OCI-LY3 (cell line): ENCODE measurements at regions not wholly inside any gene's neighbourhood (a gene's known extent, or its start where the extent isn't known, plus 50 kb on each side); places are given as distances from the start of the nearest gene placed in this dataset.

Experiments
- H2AFZ ChIP-seq: fragments of 200-600, 300-600 bp; shearing (Covaris generic); 2 replicates; pipeline ENCODE4 v1.6.0; 2014; ENCODE audit warnings: antibody characterized with exemption, low read depth, low read length
- H3K27ac ChIP-seq: fragments of 200-600, 300-600 bp; sonication (generic); 2 replicates; pipeline ENCODE4 v1.5.1; 2014; ENCODE audit warnings: mild to moderate bottlenecking, low read length, moderate library complexity, mixed read lengths
- H3K27me3 ChIP-seq: fragments of 200-600, 300-600 bp; sonication (generic); 2 replicates; pipeline ENCODE4 v1.6.1; 2014; ENCODE audit warnings: low read depth, low read length, mixed read lengths
- H3K36me3 ChIP-seq: fragments of 200-600, 300-600 bp; sonication (generic); replicated peaks from 2 replicates; pipeline ENCODE3; 2014; ENCODE audit warnings: low read depth, low read length, mixed read lengths
- H3K4me1 ChIP-seq: fragments of 300-600, 200-600 bp; sonication (generic); 2 replicates; pipeline ENCODE4 v1.6.1; 2014; ENCODE audit warnings: low read length, mixed read lengths
- H3K4me2 ChIP-seq: fragments of 200-600, 300-600 bp; sonication (generic); 2 replicates; pipeline ENCODE4 v1.6.1; 2014; ENCODE audit warnings: low read length, mixed read lengths
- H3K4me3 ChIP-seq: fragments of 300-600, 200-600 bp; sonication (generic); 2 replicates; pipeline ENCODE4 v1.5.1; 2014; ENCODE audit warnings: antibody characterized with exemption, mild to moderate bottlenecking, low read length, moderate library complexity
- H3K79me2 ChIP-seq: fragments of 300-600, 200-600 bp; shearing (Covaris generic); 2 replicates; pipeline ENCODE4 v1.6.1; 2014; ENCODE audit warnings: mild to moderate bottlenecking, low read length, mixed read lengths
- H3K9ac ChIP-seq: fragments of 300-600, 200-600 bp; shearing (Covaris generic); 2 replicates; pipeline ENCODE4 v1.6.0; 2014; ENCODE audit warnings: mild to moderate bottlenecking, low read length, moderate library complexity
- H3K9me3 ChIP-seq: fragments of 200-600, 300-600 bp; shearing (Covaris generic); 2 replicates; pipeline ENCODE4 v1.6.1; 2014; ENCODE audit warnings: low read length, mixed read lengths; ENCODE audit not compliant: insufficient read depth
- H4K20me1 ChIP-seq: fragments of 200-600, 300-600 bp; sonication (generic); 2 replicates; pipeline ENCODE4 v1.6.1; 2016; ENCODE audit warnings: low read length, mixed read lengths; ENCODE audit not compliant: insufficient read depth
- EZH2phosphoT487 ChIP-seq: fragments of 200-600 bp; shearing (Covaris generic); IDR thresholded peaks from 2 replicates; pipeline ENCODE4 v1.6.1; 2018; ENCODE audit warnings: antibody characterized with exemption, mixed run types, low read depth
- TF ChIP-seq, protein P1 (sequence below): fragments of 200-600, 300-600 bp; sonication (generic); IDR thresholded peaks from 2 replicates; pipeline ENCODE4 v1.5.1; 2014; ENCODE audit warnings: antibody characterized with exemption, low read length, low read depth

GRCh38 chr2:88834866-88835265 lies 143.4 kb downstream of the RPIA start:
- Histone ChIP-seq H3K4me3 (no peak overlapping the region), H3K27ac (no peak overlapping the region)

DNA sequence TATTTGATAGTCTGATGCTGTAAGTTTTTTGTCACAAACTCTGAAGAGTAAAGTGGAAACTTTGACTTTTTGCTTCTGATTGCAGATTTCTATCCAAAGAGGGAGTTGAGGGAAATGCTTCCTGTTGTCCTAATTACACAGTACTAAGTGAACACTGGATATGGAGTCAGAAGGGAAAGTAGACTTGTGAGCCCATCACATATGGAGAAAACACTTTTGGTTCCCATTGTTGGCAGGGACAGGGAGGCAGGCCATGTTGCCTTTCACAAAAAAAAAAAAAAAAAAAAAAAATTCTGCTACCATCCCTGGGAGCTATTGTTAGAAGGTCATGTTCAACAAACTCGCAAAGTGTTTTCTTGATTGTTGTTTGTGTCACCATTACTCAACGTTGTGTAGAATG lies 144.3 kb downstream of the RPIA start:
- Histone ChIP-seq H3K4me1 (no peaks in the 10 kb centered on the region), H3K4me2 (no peak overlapping the region), H3K9ac (no peak overlapping the region), H3K79me2 (no peaks in the 10 kb centered on the region), H2AFZ (no peak overlapping the region), H4K20me1 (no peaks in the 10 kb centered on the region), H3K9me3 (peaks cover 9% of the 10 kb centered on the region; the same call in 1 of the 2 replicates), H3K36me3 (no peaks in the 10 kb centered on the region), H3K4me3 (no peak overlapping the region), H3K27me3 (no peaks in the 10 kb centered on the region), H3K27ac (no peak overlapping the region)
- TF ChIP-seq EZH2phosphoT487: no peak
- TF ChIP-seq, protein P1, sequence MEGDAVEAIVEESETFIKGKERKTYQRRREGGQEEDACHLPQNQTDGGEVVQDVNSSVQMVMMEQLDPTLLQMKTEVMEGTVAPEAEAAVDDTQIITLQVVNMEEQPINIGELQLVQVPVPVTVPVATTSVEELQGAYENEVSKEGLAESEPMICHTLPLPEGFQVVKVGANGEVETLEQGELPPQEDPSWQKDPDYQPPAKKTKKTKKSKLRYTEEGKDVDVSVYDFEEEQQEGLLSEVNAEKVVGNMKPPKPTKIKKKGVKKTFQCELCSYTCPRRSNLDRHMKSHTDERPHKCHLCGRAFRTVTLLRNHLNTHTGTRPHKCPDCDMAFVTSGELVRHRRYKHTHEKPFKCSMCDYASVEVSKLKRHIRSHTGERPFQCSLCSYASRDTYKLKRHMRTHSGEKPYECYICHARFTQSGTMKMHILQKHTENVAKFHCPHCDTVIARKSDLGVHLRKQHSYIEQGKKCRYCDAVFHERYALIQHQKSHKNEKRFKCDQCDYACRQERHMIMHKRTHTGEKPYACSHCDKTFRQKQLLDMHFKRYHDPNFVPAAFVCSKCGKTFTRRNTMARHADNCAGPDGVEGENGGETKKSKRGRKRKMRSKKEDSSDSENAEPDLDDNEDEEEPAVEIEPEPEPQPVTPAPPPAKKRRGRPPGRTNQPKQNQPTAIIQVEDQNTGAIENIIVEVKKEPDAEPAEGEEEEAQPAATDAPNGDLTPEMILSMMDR: no peak

More at GRCh38 chr2:88834866-88835265, 143.4 kb downstream of the RPIA start:
- TF ChIP-seq, protein P1: no peak
- no peak for TF ChIP-seq EZH2phosphoT487
- H3K4me1 ChIP-seq: no peaks in the 10 kb centered on the region
- no peak overlapping the region for H2AFZ ChIP-seq
- no peaks in the 10 kb centered on the region for H3K36me3 ChIP-seq
- H3K27me3 ChIP-seq: peaks cover 6% of the 10 kb centered on the region; the same call in 1 of the 2 replicates
- H4K20me1 ChIP-seq: no peaks in the 10 kb centered on the region
- no peak overlapping the region for H3K4me2 ChIP-seq
- H3K9ac ChIP-seq: no peak overlapping the region
- no peaks in the 10 kb centered on the region for H3K79me2 ChIP-seq
- peaks cover 9% of the 10 kb centered on the region; the same call in 1 of the 2 replicates for H3K9me3 ChIP-seq

DNA sequence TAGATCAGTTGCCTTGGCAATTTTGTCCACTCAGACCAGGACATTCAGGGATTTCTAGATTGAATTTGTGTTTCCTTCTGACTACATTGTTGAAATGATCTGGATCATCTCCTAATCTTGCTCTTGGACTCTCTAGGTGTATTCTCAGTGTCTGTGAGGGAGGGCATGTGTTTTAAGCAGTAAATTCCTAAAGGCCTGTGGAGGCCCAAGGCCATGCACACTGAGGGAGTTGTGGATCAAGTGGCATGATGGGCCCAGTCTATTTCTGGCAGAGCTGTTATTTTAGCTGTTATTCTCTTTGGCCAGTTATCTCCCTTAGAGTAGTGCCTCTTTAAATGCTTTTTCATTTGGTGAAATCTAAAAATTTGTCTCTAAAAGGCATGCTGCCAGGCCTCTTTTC lies 144.9 kb downstream of the RPIA start:
- Histone ChIP-seq H3K9me3 (peaks cover 9% of the 10 kb centered on the region; the same call in 1 of the 2 replicates), H3K27ac (no peak overlapping the region), H3K36me3 (no peaks in the 10 kb centered on the region), H3K27me3 (no peaks in the 10 kb centered on the region), H2AFZ (no peak overlapping the region), H4K20me1 (no peaks in the 10 kb centered on the region), H3K4me2 (no peak overlapping the region), H3K79me2 (no peaks in the 10 kb centered on the region), H3K4me3 (no peak overlapping the region), H3K4me1 (no peaks in the 10 kb centered on the region), H3K9ac (no peak overlapping the region)
- TF ChIP-seq EZH2phosphoT487: no peak
- TF ChIP-seq, protein P1: no peak

DNA sequence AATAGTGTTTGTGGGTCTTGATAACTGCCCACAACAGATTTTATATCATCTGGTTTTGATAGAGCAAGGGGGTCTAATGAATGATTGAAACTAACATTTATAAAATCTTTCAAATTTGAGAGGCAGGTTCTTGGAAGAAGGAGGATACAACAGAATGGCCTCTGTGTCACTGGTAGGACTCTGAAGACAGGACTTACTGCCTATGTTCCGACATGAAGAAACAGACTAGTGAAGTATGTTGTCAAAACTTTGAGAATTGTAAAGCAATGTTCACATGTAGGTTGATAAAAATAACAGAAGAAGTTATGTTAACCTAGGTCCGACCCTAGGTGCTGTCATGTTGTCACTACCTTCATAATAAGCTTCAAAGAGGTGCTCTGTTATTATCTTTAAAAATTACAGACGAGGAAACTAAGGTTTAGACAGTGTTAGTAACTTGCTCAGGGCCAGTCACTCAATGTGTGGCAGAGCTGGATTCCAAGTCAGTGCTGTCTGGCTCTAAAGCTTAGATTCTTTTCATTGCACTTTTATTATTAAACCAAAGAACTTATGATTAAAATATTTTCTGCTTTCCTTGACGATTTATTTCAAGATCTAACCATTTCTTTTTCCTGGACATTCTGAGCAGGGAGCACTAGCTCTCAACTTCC lies 146.2 kb downstream of the RPIA start:
- no peak for TF ChIP-seq EZH2phosphoT487
- Histone ChIP-seq H3K4me3 (no peak overlapping the region), H3K9me3 (peaks cover 4% of the 10 kb centered on the region; the same call in 1 of the 2 replicates), H3K4me1 (no peaks in the 10 kb centered on the region), H3K27me3 (no peaks in the 10 kb centered on the region), H3K4me2 (no peak overlapping the region), H2AFZ (no peak overlapping the region), H3K79me2 (no peaks in the 10 kb centered on the region), H3K9ac (no peak overlapping the region), H4K20me1 (no peaks in the 10 kb centered on the region), H3K27ac (no peak overlapping the region), H3K36me3 (no peaks in the 10 kb centered on the region)
